Osteoblast (primary cell): ENCODE measurements at regions not wholly inside any gene's neighbourhood (a gene's known extent, or its start where the extent isn't known, plus 50 kb on each side); places are given as distances from the start of the nearest gene placed in this dataset.
A peak's percentile ranks its signal among the peaks of the same experiment; 100 is the strongest.
"Not testable (repeated sequence)": the region's sequence is repeated elsewhere in the genome, so short reads cannot be mapped to it uniquely, and the experiment has no call there.

Experiments
- DNase-seq: peaks from one replicate; pipeline ENCODE4 v3.0.0; 2011; ENCODE audit warnings: low spot score, mixed read lengths; ENCODE audit not compliant: insufficient read length; ENCODE audit errors: missing footprints
- H2AFZ ChIP-seq: 2 replicates; pipeline ENCODE4 v1.6.0; 2011; ENCODE audit warnings: mild to moderate bottlenecking, low read length
- H3K27ac ChIP-seq: 2 replicates; pipeline ENCODE4 v1.5.1; 2011; ENCODE audit warnings: mild to moderate bottlenecking, low read depth, low read length, moderate library complexity
- H3K27me3 ChIP-seq: 2 replicates; pipeline ENCODE4 v1.6.0; 2012; ENCODE audit warnings: mild to moderate bottlenecking, control low read depth, inconsistent platforms, low read length, moderate library complexity; ENCODE audit not compliant: insufficient read depth
- H3K36me3 ChIP-seq: 2 replicates; pipeline ENCODE4 v1.5.1; 2011; ENCODE audit warnings: mild to moderate bottlenecking, low read length, control low read depth, moderate library complexity; ENCODE audit not compliant: insufficient read depth
- H3K4me1 ChIP-seq: 2 replicates; pipeline ENCODE4 v1.5.1; 2011; ENCODE audit warnings: mild to moderate bottlenecking, low read length, control low read depth, moderate library complexity; ENCODE audit not compliant: insufficient read depth
- H3K4me2 ChIP-seq: 2 replicates; pipeline ENCODE4 v1.6.0; 2011; ENCODE audit warnings: mild to moderate bottlenecking, low read length; ENCODE audit not compliant: insufficient read depth
- H3K4me3 ChIP-seq: fragments of 200-600 bp; sonication (generic); 3 replicates; pipeline ENCODE4 v1.5.1; 2012; ENCODE audit warnings: mild to moderate bottlenecking, low read length, inconsistent platforms; ENCODE audit not compliant: insufficient read depth
- H3K79me2 ChIP-seq: 2 replicates; pipeline ENCODE4 v1.6.0; 2012; ENCODE audit warnings: mild to moderate bottlenecking, low read length, control low read depth, inconsistent platforms; ENCODE audit not compliant: insufficient read depth
- H3K9me3 ChIP-seq: 2 replicates; pipeline ENCODE4 v1.5.1; 2011; ENCODE audit warnings: low read depth, low read length, control low read depth
- H4K20me1 ChIP-seq: 2 replicates; pipeline ENCODE4 v1.6.0; 2012; ENCODE audit warnings: mild to moderate bottlenecking, low read length, control low read depth; ENCODE audit not compliant: insufficient read depth
- TF ChIP-seq, protein P1 (sequence below): IDR thresholded peaks from 2 replicates; pipeline ENCODE4 v1.5.1; 2011; ENCODE audit warnings: mild to moderate bottlenecking, low read depth, low read length, moderate library complexity; ENCODE audit errors: extremely low read depth

DNA sequence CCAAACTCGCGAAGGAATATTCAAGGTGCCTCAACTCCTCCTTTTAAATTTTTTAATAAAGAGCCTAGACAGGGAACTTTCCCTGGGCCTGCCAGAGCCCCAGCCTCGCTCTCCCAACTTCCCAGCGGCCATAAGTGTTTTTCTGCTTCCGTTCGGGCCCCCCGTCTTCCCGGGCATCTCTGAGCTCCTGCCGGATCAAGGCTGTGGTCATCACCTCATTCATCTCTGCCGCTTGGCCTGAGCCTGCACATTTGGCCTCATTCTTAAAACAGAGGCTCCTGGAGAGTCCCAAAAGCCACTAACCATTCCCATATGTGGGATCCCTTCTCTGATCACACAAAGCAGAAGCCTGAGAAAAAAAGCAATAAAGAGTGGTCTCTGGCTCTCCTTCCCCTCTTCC, 969.1 kb upstream of the DEFB115 start:
- Histone ChIP-seq H3K27ac (no peak overlapping the region), H4K20me1 (no peaks in the 10 kb centered on the region), H3K27me3 (no peaks in the 10 kb centered on the region), H3K36me3 (no peaks in the 10 kb centered on the region), H3K4me1 (no peaks in the 10 kb centered on the region), H2AFZ (no peak overlapping the region), H3K4me3 (no peak overlapping the region), H3K79me2 (no peaks in the 10 kb centered on the region), H3K4me2 (no peak overlapping the region), H3K9me3 (no peaks in the 10 kb centered on the region)
- peak; percentile 81 for DNase-seq
- TF ChIP-seq, protein P1, sequence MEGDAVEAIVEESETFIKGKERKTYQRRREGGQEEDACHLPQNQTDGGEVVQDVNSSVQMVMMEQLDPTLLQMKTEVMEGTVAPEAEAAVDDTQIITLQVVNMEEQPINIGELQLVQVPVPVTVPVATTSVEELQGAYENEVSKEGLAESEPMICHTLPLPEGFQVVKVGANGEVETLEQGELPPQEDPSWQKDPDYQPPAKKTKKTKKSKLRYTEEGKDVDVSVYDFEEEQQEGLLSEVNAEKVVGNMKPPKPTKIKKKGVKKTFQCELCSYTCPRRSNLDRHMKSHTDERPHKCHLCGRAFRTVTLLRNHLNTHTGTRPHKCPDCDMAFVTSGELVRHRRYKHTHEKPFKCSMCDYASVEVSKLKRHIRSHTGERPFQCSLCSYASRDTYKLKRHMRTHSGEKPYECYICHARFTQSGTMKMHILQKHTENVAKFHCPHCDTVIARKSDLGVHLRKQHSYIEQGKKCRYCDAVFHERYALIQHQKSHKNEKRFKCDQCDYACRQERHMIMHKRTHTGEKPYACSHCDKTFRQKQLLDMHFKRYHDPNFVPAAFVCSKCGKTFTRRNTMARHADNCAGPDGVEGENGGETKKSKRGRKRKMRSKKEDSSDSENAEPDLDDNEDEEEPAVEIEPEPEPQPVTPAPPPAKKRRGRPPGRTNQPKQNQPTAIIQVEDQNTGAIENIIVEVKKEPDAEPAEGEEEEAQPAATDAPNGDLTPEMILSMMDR: no peak

DNA sequence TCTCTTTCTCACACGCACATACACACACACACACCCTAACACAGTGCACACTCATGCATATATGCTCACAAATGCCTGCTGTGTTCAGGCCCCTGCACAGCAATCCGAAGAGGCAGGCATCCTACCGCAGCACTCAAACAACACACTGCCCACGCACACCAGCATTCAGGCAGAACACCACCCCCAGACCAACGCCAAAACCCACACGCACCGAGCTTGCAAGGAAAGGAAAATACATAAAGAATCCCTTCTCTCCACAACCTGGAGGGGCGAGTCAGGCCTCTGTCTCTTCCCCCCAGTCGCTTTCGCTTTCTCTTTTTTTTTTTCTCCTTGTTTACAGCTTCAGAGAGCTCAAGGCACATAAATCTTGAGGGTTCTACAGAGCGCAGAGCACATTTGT, 968.4 kb upstream of the DEFB115 start:
- not testable (repeated sequence) for H3K79me2 ChIP-seq, H4K20me1 ChIP-seq, H3K27me3 ChIP-seq, H3K4me1 ChIP-seq, H3K27ac ChIP-seq, H3K9me3 ChIP-seq, H3K4me3 ChIP-seq, H3K36me3 ChIP-seq
- DNase-seq: peak; percentile 45
- Histone ChIP-seq H2AFZ (peak overlapping the region; percentile 35), H3K4me2 (peak overlapping the region; percentile 18)

- not testable (repeated sequence) for H3K27ac ChIP-seq, H3K4me1 ChIP-seq, H3K27me3 ChIP-seq, H3K36me3 ChIP-seq, DNase-seq, H4K20me1 ChIP-seq, H3K9me3 ChIP-seq, H3K79me2 ChIP-seq
- H3K4me3 ChIP-seq: peak overlapping the region; percentile 46
- peak overlapping the region; percentile 56 for H2AFZ ChIP-seq
- peak overlapping the region; percentile 18 for H3K4me2 ChIP-seq
Measured at GRCh38 chr20:30289711-30290141, 967.7 kb upstream of the DEFB115 start.

- peak; percentile 83 for DNase-seq
- H3K4me3 ChIP-seq, H3K4me1 ChIP-seq, H2AFZ ChIP-seq, H3K79me2 ChIP-seq, H4K20me1 ChIP-seq, H3K9me3 ChIP-seq, H3K4me2 ChIP-seq, H3K27me3 ChIP-seq, H3K27ac ChIP-seq, H3K36me3 ChIP-seq: not testable (repeated sequence)
Measured at GRCh38 chr20:30290361-30291063, 967.0 kb upstream of the DEFB115 start.

- H3K27ac ChIP-seq, DNase-seq, H3K4me1 ChIP-seq: not testable (repeated sequence)
Measured at GRCh38 chr20:30291064-30291379, 966.4 kb upstream of the DEFB115 start.

GRCh38 chr20:30291686-30292085, 965.8 kb upstream of the DEFB115 start:
- not testable (repeated sequence) for H3K27me3 ChIP-seq, H2AFZ ChIP-seq

More at GRCh38 chr20:30291064-30291379, 966.4 kb upstream of the DEFB115 start:
- not testable (repeated sequence) for H3K27me3 ChIP-seq, H3K9me3 ChIP-seq, H3K79me2 ChIP-seq, H4K20me1 ChIP-seq, H3K36me3 ChIP-seq, H3K4me3 ChIP-seq, H3K4me2 ChIP-seq, H2AFZ ChIP-seq

DNA sequence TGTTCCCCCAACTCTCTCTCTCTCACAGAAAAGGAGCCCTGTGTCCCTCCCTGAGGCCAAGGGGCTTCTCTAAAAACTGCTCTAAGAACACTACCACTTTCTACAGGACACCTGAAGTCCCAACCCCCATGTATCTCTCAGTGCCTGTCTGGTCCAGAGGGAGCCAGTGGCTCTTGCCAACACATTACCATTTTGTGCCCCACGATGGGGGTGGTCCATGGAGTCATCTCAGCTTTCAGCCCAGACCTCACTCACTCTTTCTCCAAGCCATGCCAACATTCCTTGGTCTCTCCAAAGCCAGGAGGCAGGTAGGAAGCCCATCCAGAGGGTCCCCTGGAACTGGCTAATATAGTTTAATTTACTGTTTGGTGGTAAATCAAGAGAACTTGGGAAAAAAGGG, 962.1 kb upstream of the DEFB115 start:
- H3K4me2 ChIP-seq, H3K27me3 ChIP-seq, H2AFZ ChIP-seq, H4K20me1 ChIP-seq, H3K79me2 ChIP-seq, H3K36me3 ChIP-seq, H3K27ac ChIP-seq, H3K4me1 ChIP-seq, DNase-seq, H3K4me3 ChIP-seq, H3K9me3 ChIP-seq: not testable (repeated sequence)

More at GRCh38 chr20:30291686-30292085, 965.8 kb upstream of the DEFB115 start:
- H3K9me3 ChIP-seq, H3K4me2 ChIP-seq, H3K4me1 ChIP-seq, DNase-seq, H3K4me3 ChIP-seq, H3K36me3 ChIP-seq, H4K20me1 ChIP-seq, H3K27ac ChIP-seq, H3K79me2 ChIP-seq: not testable (repeated sequence)

DNA sequence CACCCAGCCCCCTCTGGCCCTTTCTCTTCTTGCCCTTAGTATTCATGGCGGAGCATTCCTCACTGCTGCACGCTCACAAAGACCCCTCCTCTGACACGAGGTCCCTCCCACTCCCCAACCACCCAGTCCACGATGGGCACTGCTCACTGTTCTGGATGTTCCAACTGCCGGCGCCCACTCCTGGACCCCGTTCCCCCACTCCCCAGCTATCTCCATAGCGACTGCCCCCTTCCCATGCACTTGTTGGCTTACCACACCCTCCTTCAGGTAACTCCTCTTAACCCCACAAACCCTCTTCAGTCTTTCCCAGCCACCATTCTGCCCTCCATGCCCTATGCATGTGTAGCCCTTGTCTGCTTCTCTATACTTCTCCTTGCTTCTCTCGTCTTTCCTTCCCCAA, 961.5 kb upstream of the DEFB115 start:
- not testable (repeated sequence) for DNase-seq, H3K4me1 ChIP-seq, H3K27me3 ChIP-seq, H3K4me2 ChIP-seq, H3K9me3 ChIP-seq, H2AFZ ChIP-seq, H3K36me3 ChIP-seq, H3K27ac ChIP-seq, H3K79me2 ChIP-seq, H4K20me1 ChIP-seq, H3K4me3 ChIP-seq
